ENCODE measurements at regions not wholly inside any gene's neighbourhood (a gene's known extent, or its start where the extent isn't known, plus 50 kb on each side); places are given as distances from the start of the nearest gene placed in this dataset.

DNA sequence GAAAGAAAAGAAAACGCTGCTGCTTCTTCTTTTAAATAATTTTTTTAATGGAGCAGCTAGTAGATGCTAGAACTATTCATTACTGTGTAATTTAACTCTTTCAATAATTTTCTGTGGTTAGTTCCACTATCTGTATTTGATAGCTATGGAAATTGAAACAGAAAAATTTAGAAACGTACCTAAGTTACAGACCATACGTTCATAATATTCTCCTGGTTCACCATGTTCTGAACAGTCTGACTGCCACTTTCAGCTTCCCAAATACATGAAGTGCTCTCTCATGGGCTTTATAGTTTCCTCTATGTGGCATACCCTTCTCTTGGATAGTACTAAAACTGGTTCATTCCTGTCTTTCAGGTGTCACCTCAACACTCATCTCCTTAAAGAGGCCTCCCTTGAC is 508.0 kb downstream of the MDFIC start:
- CTCF ChIA-PET (ENCODE audit: low intra/inter-chr PET ratio) = no interaction called here
- POLR2A ChIA-PET = no interaction called here
- TF ChIP-seq CEBPB (tag; IDR thresholded peaks at IDR 0.05) (no peak), SOX6 (IDR thresholded peaks at IDR 0.05) (no peak), ZKSCAN1 (IDR thresholded peaks at IDR 0.05; ENCODE audit: low read depth, low read length) (no peak), NCOA4 (IDR thresholded peaks at IDR 0.05; ENCODE audit: partially characterized antibody) (no peak), FIP1L1 (IDR thresholded peaks at IDR 0.05; ENCODE audit: low read depth, low read length, poor library complexity, severe bottlenecking) (no peak), PRMT5 (CRISPR knock-in tag; IDR thresholded peaks at IDR 0.05) (no peak), BRD4 (IDR thresholded peaks at IDR 0.05) (no peak), MXD1 (CRISPR knock-in tag; IDR thresholded peaks at IDR 0.05; ENCODE audit: borderline replicate concordance, poor library complexity, severe bottlenecking) (no peak), CCAR2 (IDR thresholded peaks at IDR 0.05; ENCODE audit: low read depth, low read length) (no peak)
- TF ChIP-seq, protein P1, sequence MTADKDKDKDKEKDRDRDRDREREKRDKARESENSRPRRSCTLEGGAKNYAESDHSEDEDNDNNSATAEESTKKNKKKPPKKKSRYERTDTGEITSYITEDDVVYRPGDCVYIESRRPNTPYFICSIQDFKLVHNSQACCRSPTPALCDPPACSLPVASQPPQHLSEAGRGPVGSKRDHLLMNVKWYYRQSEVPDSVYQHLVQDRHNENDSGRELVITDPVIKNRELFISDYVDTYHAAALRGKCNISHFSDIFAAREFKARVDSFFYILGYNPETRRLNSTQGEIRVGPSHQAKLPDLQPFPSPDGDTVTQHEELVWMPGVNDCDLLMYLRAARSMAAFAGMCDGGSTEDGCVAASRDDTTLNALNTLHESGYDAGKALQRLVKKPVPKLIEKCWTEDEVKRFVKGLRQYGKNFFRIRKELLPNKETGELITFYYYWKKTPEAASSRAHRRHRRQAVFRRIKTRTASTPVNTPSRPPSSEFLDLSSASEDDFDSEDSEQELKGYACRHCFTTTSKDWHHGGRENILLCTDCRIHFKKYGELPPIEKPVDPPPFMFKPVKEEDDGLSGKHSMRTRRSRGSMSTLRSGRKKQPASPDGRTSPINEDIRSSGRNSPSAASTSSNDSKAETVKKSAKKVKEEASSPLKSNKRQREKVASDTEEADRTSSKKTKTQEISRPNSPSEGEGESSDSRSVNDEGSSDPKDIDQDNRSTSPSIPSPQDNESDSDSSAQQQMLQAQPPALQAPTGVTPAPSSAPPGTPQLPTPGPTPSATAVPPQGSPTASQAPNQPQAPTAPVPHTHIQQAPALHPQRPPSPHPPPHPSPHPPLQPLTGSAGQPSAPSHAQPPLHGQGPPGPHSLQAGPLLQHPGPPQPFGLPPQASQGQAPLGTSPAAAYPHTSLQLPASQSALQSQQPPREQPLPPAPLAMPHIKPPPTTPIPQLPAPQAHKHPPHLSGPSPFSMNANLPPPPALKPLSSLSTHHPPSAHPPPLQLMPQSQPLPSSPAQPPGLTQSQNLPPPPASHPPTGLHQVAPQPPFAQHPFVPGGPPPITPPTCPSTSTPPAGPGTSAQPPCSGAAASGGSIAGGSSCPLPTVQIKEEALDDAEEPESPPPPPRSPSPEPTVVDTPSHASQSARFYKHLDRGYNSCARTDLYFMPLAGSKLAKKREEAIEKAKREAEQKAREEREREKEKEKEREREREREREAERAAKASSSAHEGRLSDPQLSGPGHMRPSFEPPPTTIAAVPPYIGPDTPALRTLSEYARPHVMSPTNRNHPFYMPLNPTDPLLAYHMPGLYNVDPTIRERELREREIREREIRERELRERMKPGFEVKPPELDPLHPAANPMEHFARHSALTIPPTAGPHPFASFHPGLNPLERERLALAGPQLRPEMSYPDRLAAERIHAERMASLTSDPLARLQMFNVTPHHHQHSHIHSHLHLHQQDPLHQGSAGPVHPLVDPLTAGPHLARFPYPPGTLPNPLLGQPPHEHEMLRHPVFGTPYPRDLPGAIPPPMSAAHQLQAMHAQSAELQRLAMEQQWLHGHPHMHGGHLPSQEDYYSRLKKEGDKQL (CRISPR knock-in tag; IDR thresholded peaks at IDR 0.05; ENCODE audit: borderline replicate concordance) = no peak
- TF ChIP-seq, protein P2, sequence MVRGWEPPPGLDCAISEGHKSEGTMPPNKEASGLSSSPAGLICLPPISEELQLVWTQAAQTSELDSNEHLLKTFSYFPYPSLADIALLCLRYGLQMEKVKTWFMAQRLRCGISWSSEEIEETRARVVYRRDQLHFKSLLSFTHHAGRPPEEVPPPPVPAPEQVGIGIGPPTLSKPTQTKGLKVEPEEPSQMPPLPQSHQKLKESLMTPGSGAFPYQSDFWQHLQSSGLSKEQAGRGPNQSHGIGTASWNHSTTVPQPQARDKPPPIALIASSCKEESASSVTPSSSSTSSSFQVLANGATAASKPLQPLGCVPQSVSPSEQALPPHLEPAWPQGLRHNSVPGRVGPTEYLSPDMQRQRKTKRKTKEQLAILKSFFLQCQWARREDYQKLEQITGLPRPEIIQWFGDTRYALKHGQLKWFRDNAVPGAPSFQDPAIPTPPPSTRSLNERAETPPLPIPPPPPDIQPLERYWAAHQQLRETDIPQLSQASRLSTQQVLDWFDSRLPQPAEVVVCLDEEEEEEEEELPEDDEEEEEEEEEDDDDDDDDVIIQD (CRISPR knock-in tag; IDR thresholded peaks at IDR 0.05) = no peak
- TF ChIP-seq, protein P3, sequence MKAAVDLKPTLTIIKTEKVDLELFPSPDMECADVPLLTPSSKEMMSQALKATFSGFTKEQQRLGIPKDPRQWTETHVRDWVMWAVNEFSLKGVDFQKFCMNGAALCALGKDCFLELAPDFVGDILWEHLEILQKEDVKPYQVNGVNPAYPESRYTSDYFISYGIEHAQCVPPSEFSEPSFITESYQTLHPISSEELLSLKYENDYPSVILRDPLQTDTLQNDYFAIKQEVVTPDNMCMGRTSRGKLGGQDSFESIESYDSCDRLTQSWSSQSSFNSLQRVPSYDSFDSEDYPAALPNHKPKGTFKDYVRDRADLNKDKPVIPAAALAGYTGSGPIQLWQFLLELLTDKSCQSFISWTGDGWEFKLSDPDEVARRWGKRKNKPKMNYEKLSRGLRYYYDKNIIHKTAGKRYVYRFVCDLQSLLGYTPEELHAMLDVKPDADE (conservative IDR thresholded peaks at IDR 0.05; ENCODE audit: control insufficient read depth, low read depth, low read length) = no peak
- H3K27me3 ChIP-seq (ENCODE audit: control insufficient read depth in 2 of 2, insufficient read depth in 2 of 2, low read length in 2 of 2) = no peaks in the 10 kb centered on the region
- no peak for FAIRE-seq
- ATAC-seq = no peak
- no TSS peak for BruUV-seq (replicated peaks)
- in situ Hi-C loops (cut with MboI) = no loop called here
- no peak overlapping the region for H3K27ac ChIP-seq (ENCODE audit: extremely low read depth, low read depth, low read length)
- no peaks in the 10 kb centered on the region for H3K9me1 ChIP-seq (ENCODE audit: control insufficient read depth, insufficient read depth, low read length)
- DNase-seq (ENCODE audit: extremely low read depth in 1 of 4, low spot score in 3 of 4) = no peak
- H3K36me3 ChIP-seq (ENCODE audit: control insufficient read depth, insufficient read depth, low read length) = no peaks in the 10 kb centered on the region
- H3K4me2 ChIP-seq (ENCODE audit: insufficient read depth, low read length) = no peak overlapping the region
- H4K20me1 ChIP-seq (replicated peaks; ENCODE audit: control insufficient read depth, insufficient read depth, low read length) = no peaks in the 10 kb centered on the region
- H3K4me1 ChIP-seq (replicated peaks in 1 of 2; ENCODE audit: control insufficient read depth in 2 of 2, insufficient read depth in 2 of 2, low read length in 2 of 2) = no peaks in the 10 kb centered on the region
- WGBS (ENCODE audit: insufficient coverage, low coverage, missing lambda C conversion rate) = 6% methylated on average over 3 of the region's 3 CpGs
- no peaks in the 10 kb centered on the region for H3K79me2 ChIP-seq (ENCODE audit: control insufficient read depth, insufficient read depth, low read length)
- H3K9ac ChIP-seq (ENCODE audit: insufficient read depth in 1 of 2, low read depth in 2 of 2, low read length in 2 of 2) = no peak overlapping the region
- intact Hi-C loops (cut with micrococcal nuclease) = no loop called here
- no peak overlapping the region for H3K4me3 ChIP-seq
- H3K9me3 ChIP-seq (replicated peaks; ENCODE audit: control insufficient read depth, insufficient read depth, low read depth, low read length) = no peaks in the 10 kb centered on the region
- no peak overlapping the region for H2AFZ ChIP-seq (ENCODE audit: low read depth, low read length)
